Activated T-cell treated with anti-CD3 and anti-CD28 coated beads, Interleukin-2, amount 50 U/mL, for 24 hours (primary cell): ENCODE measurements at regions not wholly inside any gene's neighbourhood (a gene's known extent, or its start where the extent isn't known, plus 50 kb on each side); places are given as distances from the start of the nearest gene placed in this dataset.

Experiments
- DNase-seq: peaks from one replicate; pipeline ENCODE4 v3.0.0-alpha.2; 2020
- H3K27ac Mint-ChIP-seq: 2 replicates; pipeline ENCODE4 v1.8.0; 2020; ENCODE audit warnings: mild to moderate bottlenecking, mixed read lengths
- H3K27me3 Mint-ChIP-seq: 2 replicates; pipeline ENCODE4 v1.8.0; 2020; ENCODE audit warnings: mixed read lengths
- H3K36me3 Mint-ChIP-seq: 2 replicates; pipeline ENCODE4 v1.8.0; 2020; ENCODE audit warnings: low read depth, mixed read lengths
- H3K4me1 Mint-ChIP-seq: 2 replicates; pipeline ENCODE4 v1.8.0; 2020; ENCODE audit warnings: low read depth, mixed read lengths
- H3K4me3 Mint-ChIP-seq: 2 replicates; pipeline ENCODE4 v1.8.0; 2020; ENCODE audit warnings: mild to moderate bottlenecking, moderate library complexity, mixed read lengths
- H3K9me3 Mint-ChIP-seq: 2 replicates; pipeline ENCODE4 v1.8.0; 2020; ENCODE audit warnings: mixed read lengths

GRCh38 chr1:89472886-89473417, 51.7 kb upstream of the LRRC8B start:
- Mint-ChIP-seq H3K9me3 (peaks cover 12% of the 10 kb centered on the region), H3K4me1 (no peaks in the 10 kb centered on the region), H3K27ac (no peak overlapping the region), H3K27me3 (peaks cover 7% of the 10 kb centered on the region), H3K36me3 (no peaks in the 10 kb centered on the region), H3K4me3 (no peak overlapping the region)
- DNase-seq = no peak
